Stomach (tissue), 4 donors: ENCODE measurements at regions not wholly inside any gene's neighbourhood (a gene's known extent, or its start where the extent isn't known, plus 50 kb on each side); places are given as distances from the start of the nearest gene placed in this dataset.

Experiments used
- CTCF ChIP-seq, 7 experiments: fragments of 450-650 bp in 4 of 7; fragments of 200-600 bp in 3 of 7; sonication (generic) in 3 of 7; IDR thresholded peaks; one replicate each; pipeline ENCODE4 v1.5.1; 2016 to 2019; ENCODE audit warnings: antibody characterized with exemption in 7 of 7, control low read depth in 2 of 7, mild to moderate bottlenecking in 1 of 7
- EP300 ChIP-seq: sonication (generic); formaldehyde crosslinking; IDR thresholded peaks from one replicate; pipeline ENCODE4 v1.6.1; 2017; ENCODE audit warnings: antibody characterized with exemption
- POLR2AphosphoS5 ChIP-seq, 3 donors: sonication (generic); formaldehyde crosslinking; IDR thresholded peaks; one replicate each; pipeline ENCODE4 v1.6.1; 2016; ENCODE audit warnings: antibody characterized with exemption in 3 of 3

GRCh38 chr5:176736301-176736930 lies 73.9 kb upstream of the UNC5A start:
- TF ChIP-seq CTCF (IDR thresholded peaks at IDR 0.05) (no peak), POLR2AphosphoS5 (IDR thresholded peaks at IDR 0.05) (no peak), EP300 (no peak)
